GM12874 (cell line): ENCODE measurements at regions not wholly inside any gene's neighbourhood (a gene's known extent, or its start where the extent isn't known, plus 50 kb on each side); places are given as distances from the start of the nearest gene placed in this dataset.

Experiments used
- TF ChIP-seq, protein P1 (sequence below): IDR thresholded peaks from 2 replicates; pipeline ENCODE4 v1.5.1; 2011; ENCODE audit warnings: low read depth, mild to moderate bottlenecking, control low read depth, low read length, moderate library complexity; ENCODE audit not compliant: insufficient read depth

DNA sequence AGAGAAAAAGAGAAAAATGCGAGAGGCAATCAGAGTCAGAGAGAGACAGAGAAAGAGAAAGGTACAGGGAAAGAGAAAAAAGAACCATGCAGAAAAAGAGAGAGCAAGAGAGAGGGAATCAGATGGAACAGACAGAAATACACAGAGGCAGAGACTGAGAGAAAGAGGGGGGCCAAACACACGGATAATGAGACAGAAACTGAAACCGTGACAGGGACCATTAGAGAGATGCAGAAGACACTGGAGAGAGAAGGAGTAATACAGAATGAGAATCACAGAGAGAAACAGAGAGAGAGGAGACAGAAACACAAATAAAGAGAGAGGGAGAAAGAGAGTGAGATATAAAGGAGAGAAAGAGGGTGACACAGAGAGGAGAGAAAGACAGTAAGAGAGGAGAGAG lies 412.1 kb upstream of the USP9Y start:
- TF ChIP-seq, protein P1, sequence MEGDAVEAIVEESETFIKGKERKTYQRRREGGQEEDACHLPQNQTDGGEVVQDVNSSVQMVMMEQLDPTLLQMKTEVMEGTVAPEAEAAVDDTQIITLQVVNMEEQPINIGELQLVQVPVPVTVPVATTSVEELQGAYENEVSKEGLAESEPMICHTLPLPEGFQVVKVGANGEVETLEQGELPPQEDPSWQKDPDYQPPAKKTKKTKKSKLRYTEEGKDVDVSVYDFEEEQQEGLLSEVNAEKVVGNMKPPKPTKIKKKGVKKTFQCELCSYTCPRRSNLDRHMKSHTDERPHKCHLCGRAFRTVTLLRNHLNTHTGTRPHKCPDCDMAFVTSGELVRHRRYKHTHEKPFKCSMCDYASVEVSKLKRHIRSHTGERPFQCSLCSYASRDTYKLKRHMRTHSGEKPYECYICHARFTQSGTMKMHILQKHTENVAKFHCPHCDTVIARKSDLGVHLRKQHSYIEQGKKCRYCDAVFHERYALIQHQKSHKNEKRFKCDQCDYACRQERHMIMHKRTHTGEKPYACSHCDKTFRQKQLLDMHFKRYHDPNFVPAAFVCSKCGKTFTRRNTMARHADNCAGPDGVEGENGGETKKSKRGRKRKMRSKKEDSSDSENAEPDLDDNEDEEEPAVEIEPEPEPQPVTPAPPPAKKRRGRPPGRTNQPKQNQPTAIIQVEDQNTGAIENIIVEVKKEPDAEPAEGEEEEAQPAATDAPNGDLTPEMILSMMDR: no peak

DNA sequence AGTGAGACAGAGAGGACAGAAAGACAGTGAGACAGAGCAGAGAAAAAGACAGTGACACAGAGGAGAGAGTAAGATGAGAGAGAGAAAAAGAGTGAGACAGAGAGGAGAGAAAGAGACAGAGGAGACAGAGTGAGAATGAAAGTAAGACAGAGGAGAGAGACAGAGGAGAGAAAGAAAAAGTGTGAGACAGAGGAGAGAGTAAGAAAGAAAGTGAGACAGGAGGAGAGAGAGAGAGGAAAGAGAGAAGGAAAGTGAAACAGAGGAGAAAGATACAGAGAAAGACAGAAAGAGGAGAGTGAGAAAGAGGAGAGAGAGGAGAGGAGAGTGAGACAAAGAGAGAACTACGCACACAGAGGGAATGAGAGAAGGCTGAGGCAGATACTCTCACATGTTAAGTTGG lies 411.6 kb upstream of the USP9Y start:
- TF ChIP-seq, protein P1: no peak

DNA sequence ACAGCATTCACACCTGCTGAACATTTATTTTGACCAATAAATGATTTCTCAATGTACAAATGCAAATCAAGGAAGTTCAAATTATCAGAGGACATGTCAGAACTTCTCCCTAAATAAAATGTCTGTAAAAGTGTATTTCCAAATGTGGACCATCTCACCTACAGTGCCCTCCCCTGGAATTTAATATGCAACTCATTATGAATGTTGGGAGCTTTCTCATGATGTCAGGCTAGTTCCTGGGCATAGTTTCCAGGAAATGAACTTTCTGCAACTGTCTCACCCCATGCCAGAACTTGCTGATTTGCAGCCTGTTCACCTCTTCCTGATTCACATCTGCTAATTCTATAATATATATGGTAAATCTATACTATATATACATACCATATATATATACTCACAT lies 408.5 kb upstream of the USP9Y start:
- TF ChIP-seq, protein P1: no peak

DNA sequence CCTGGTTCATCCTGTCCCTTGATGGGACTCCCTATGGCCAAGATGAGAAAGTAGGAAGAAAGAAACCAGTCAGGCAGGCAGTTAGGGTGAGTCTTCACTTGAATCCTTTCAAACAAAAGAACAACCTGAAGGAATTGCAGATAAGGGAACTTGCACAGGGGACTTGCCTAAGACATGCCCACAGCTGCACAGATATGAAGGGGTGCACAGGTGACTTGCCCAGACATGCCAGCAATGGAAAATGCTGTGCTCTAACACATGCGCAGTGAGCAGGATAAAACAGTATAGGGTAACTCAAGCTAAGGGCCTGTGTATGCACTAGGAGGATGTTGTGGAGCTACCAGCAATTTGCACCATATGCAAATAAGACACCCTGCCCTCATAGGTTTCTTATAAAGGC lies 404.6 kb upstream of the USP9Y start:
- TF ChIP-seq, protein P1: no peak

DNA sequence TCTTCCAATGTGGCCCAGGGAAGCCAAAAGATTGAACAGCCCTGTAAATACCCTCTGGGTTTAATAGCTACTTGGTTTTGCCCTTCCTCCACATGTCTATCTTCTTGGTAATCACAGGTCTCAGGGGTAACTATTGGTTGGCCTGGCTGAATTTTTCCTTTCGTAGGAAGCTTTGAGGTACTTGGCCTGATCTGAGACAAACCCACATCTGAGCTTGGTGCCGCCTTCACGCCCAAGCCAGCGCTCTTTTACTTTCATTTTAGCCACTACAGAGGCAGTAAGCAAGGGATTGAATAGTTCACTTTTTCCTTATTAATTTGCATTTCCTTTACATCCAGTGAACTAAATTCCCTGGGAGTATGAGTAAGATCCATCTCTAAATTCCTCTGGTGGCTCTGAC lies 397.6 kb upstream of the USP9Y start:
- TF ChIP-seq, protein P1: no peak

DNA sequence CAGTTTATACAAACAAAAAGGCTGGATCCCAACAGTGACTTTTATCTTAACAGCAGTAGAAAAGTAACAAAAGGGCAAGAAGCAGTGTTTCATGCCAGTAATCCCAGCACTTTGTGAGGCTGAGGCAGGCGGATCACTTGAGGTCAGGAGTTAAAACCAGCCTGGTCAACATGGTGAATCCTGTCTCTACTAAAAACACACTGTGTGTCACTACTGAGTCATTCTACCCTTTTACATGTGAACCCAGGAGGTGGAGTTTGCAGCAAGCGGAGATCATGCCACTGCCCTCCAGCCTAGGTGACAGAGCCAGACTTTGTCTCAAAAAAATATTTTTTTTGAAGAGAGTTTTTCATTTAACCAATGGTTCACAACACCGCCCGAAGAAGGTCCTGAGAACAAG lies 395.6 kb upstream of the USP9Y start:
- TF ChIP-seq, protein P1: no peak

DNA sequence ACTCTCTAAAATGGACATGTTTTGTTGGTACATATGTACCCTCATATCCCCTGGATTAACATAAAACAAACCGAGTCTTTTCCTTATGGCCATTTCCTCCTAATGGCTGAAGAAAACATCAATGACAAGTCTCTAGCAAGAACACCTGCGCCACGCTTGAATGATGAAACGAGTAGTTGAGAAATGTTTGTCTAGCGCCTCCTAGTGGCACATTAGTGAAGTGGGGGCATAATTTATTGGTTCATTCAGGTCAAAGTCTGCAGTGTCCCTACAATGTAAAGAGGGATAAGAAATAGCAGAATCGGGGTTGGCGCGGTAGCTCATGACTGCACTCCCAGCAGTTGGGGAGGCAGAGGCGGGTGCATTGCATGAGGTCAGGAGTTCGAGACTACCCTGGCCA lies 391.8 kb upstream of the USP9Y start:
- TF ChIP-seq, protein P1: peak; percentile 34; the same call in 1 of the 2 replicates

DNA sequence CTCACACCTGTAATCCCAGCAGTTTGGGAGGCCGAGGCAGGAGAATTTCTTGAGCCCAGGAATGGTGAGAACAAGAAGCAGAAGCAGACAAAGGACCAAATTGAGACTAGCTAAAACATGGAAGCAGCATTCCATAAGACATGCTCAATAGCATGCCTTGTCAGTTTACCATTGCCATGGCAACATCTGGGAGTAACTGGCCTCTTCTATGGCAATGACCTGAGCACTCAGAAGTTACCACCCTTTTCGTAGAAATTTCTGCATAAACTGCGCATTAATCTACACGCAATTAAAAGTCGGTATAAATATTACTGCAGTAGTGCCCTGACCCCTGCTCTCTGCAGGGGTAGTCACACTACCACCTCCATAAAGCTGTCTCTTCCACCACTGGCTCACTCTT lies 390.2 kb upstream of the USP9Y start:
- TF ChIP-seq, protein P1: no peak
